H9 (cell line): ENCODE measurements at regions not wholly inside any gene's neighbourhood (a gene's known extent, or its start where the extent isn't known, plus 50 kb on each side); places are given as distances from the start of the nearest gene placed in this dataset.
"Not testable (repeated sequence)": the region's sequence is repeated elsewhere in the genome, so short reads cannot be mapped to it uniquely, and the experiment has no call there.

Experiments used
- DNase-seq: peaks from one replicate; pipeline ENCODE4 v3.0.0-alpha.2; 2017
- H2AFZ ChIP-seq: one replicate; pipeline ENCODE4 v1.6.1; 2013; ENCODE audit warnings: mild to moderate bottlenecking, low read length, control low read depth, moderate library complexity
- H2AK5ac ChIP-seq: 2 replicates; pipeline ENCODE4 v1.6.1; 2013; ENCODE audit warnings: low read length, control low read depth, mixed read lengths; ENCODE audit not compliant: insufficient read length
- H2BK120ac ChIP-seq: one replicate; pipeline ENCODE4 v1.6.1; 2013; ENCODE audit warnings: low read depth, mild to moderate bottlenecking, low read length, control low read depth, inconsistent platforms; ENCODE audit not compliant: poor library complexity, severe bottlenecking
- H2BK12ac ChIP-seq: 2 replicates; pipeline ENCODE4 v1.6.1; 2013; ENCODE audit warnings: low read length, control low read depth, mixed read lengths, low read depth; ENCODE audit not compliant: insufficient read length
- H2BK15ac ChIP-seq: 2 replicates; pipeline ENCODE4 v1.6.1; 2013; ENCODE audit warnings: low read depth, low read length, control low read depth
- H2BK20ac ChIP-seq: one replicate; pipeline ENCODE4 v1.6.1; 2013; ENCODE audit warnings: low read depth, mild to moderate bottlenecking, low read length, control low read depth, inconsistent platforms; ENCODE audit not compliant: poor library complexity, severe bottlenecking
- H2BK5ac ChIP-seq: 2 replicates; pipeline ENCODE4 v1.6.1; 2013; ENCODE audit warnings: low read length, control low read depth, mixed read lengths; ENCODE audit not compliant: insufficient read length
- H3K14ac ChIP-seq: 2 replicates; pipeline ENCODE4 v1.6.1; 2013; ENCODE audit warnings: low read length, control low read depth; ENCODE audit not compliant: insufficient read depth
- H3K18ac ChIP-seq: 2 replicates; pipeline ENCODE4 v1.6.1; 2013; ENCODE audit warnings: low read depth, mild to moderate bottlenecking, mixed read lengths, low read length, control low read depth; ENCODE audit not compliant: insufficient read length
- H3K23ac ChIP-seq: 2 replicates; pipeline ENCODE4 v1.6.1; 2013; ENCODE audit warnings: low read length, control low read depth, mixed read lengths, low read depth; ENCODE audit not compliant: insufficient read length
- H3K23me2 ChIP-seq: 2 replicates; pipeline ENCODE4 v1.6.1; 2013; ENCODE audit warnings: low read depth, mild to moderate bottlenecking, mixed read lengths, low read length, control low read depth; ENCODE audit not compliant: insufficient read length, poor library complexity, severe bottlenecking
- H3K27ac ChIP-seq: 2 replicates; pipeline ENCODE4 v1.5.1; 2013; ENCODE audit warnings: low read length, control low read depth, mixed read lengths, low read depth; ENCODE audit not compliant: insufficient read length
- H3K27me3 ChIP-seq: 2 replicates; pipeline ENCODE4 v1.6.1; 2013; ENCODE audit warnings: low read length, control low read depth, inconsistent platforms; ENCODE audit not compliant: insufficient read depth
- H3K4ac ChIP-seq: 2 replicates; pipeline ENCODE4 v1.6.1; 2013; ENCODE audit warnings: low read depth, mild to moderate bottlenecking, control low read depth, inconsistent platforms, low read length, moderate library complexity
- H3K4me1 ChIP-seq: 2 replicates; pipeline ENCODE4 v1.6.1; 2013; ENCODE audit warnings: low read length, control low read depth, inconsistent platforms; ENCODE audit not compliant: insufficient read depth
- H3K4me2 ChIP-seq: 2 replicates; pipeline ENCODE4 v1.6.1; 2013; ENCODE audit warnings: low read length, control low read depth, mixed read lengths; ENCODE audit not compliant: insufficient read length, insufficient read depth
- H3K56ac ChIP-seq: 2 replicates; pipeline ENCODE4 v1.6.1; 2013; ENCODE audit warnings: low read depth, mild to moderate bottlenecking, mixed read lengths, low read length, control low read depth; ENCODE audit not compliant: insufficient read length
- H3K79me1 ChIP-seq: 2 replicates; pipeline ENCODE4 v1.6.1; 2013; ENCODE audit warnings: low read depth, mild to moderate bottlenecking, moderate library complexity, low read length, control low read depth, inconsistent platforms; ENCODE audit not compliant: insufficient read depth, poor library complexity, severe bottlenecking
- H3K79me2 ChIP-seq: 2 replicates; pipeline ENCODE4 v1.6.1; 2013; ENCODE audit warnings: low read length, control low read depth, inconsistent platforms; ENCODE audit not compliant: insufficient read depth
- H3K9ac ChIP-seq: 2 replicates; pipeline ENCODE4 v1.6.1; 2013; ENCODE audit warnings: low read length, control low read depth, mixed read lengths; ENCODE audit not compliant: insufficient read length; ENCODE audit errors: extremely low read depth
- H3K9me3 ChIP-seq: one replicate; pipeline ENCODE4 v1.6.1; 2013; ENCODE audit warnings: low read depth, low read length, inconsistent platforms; ENCODE audit not compliant: control insufficient read depth
- H3T11ph ChIP-seq: one replicate; pipeline ENCODE4 v1.6.1; 2013; ENCODE audit warnings: mild to moderate bottlenecking, low read length, control low read depth, inconsistent platforms
- H4K20me1 ChIP-seq: one replicate; pipeline ENCODE4 v1.6.1; 2013; ENCODE audit not compliant: control insufficient read depth, insufficient read length, insufficient read depth
- H4K5ac ChIP-seq: 2 replicates; pipeline ENCODE4 v1.6.1; 2013; ENCODE audit warnings: low read depth, mild to moderate bottlenecking, mixed read lengths, low read length, control low read depth; ENCODE audit not compliant: insufficient read length
- H4K8ac ChIP-seq: replicated peaks from 2 replicates; pipeline ENCODE4 v1.6.1; 2013; ENCODE audit warnings: low read length, control low read depth, mixed read lengths, low read depth; ENCODE audit not compliant: insufficient read length
- H4K91ac ChIP-seq: 2 replicates; pipeline ENCODE4 v1.6.1; 2013; ENCODE audit warnings: low read depth, mild to moderate bottlenecking, moderate library complexity, mixed read lengths, low read length, control low read depth; ENCODE audit not compliant: insufficient read length
- H3K27ac Mint-ChIP-seq, 3 experiments: 2 replicates in 2 of 3; 3 replicates in 1 of 3; pipeline ENCODE4 v1.8.0; 2020 to 2021; ENCODE audit warnings: mixed read lengths in 3 of 3, mild to moderate bottlenecking in 1 of 3, moderate library complexity in 1 of 3
- H3K27me3 Mint-ChIP-seq: 2 replicates; pipeline ENCODE4 v1.8.0; 2021; ENCODE audit warnings: low read depth, mild to moderate bottlenecking, moderate library complexity, mixed read lengths
- H3K36me3 Mint-ChIP-seq, 3 experiments: 2 replicates in 2 of 3; 3 replicates in 1 of 3; pipeline ENCODE4 v1.8.0; 2020 to 2021; ENCODE audit warnings: low read depth in 3 of 3, mixed read lengths in 3 of 3; ENCODE audit not compliant: insufficient read depth in 1 of 3
- H3K4me1 Mint-ChIP-seq, 2 experiments: 2 replicates each; pipeline ENCODE4 v1.8.0; 2020; ENCODE audit warnings: mixed read lengths in 2 of 2
- H3K4me3 Mint-ChIP-seq, 2 experiments: 2 replicates in 1 of 2; 3 replicates in 1 of 2; pipeline ENCODE4 v1.8.0; 2020 to 2021; ENCODE audit warnings: mild to moderate bottlenecking in 2 of 2, mixed read lengths in 2 of 2, moderate library complexity in 1 of 2
- H3K9me3 Mint-ChIP-seq, 2 experiments: 2 replicates in 1 of 2; 3 replicates in 1 of 2; pipeline ENCODE4 v1.8.0; 2020; ENCODE audit warnings: mild to moderate bottlenecking in 2 of 2, mixed read lengths in 2 of 2, moderate library complexity in 1 of 2
- CTCF ChIP-seq: fragments of 200-600 bp; sonication (generic); conservative IDR thresholded peaks from 3 replicates; pipeline ENCODE4 v1.8.0; 2021; ENCODE audit warnings: antibody characterized with exemption, mild to moderate bottlenecking
- WGBS: extraction: QIAGEN DNeasy Blood & Tissue Kit; methylation state at CpG from one replicate; pipeline ENCODE4 v1.1.7; 2013; ENCODE audit warnings: missing lambda C conversion rate, low lambda C conversion rate, mixed read lengths; ENCODE audit not compliant: insufficient read length; ENCODE audit errors: extremely low coverage; 5-methylcytosine and 5-hydroxymethylcytosine counted together

- no peak overlapping the region for H3K27ac ChIP-seq
- Mint-ChIP-seq H3K9me3 (peaks cover 3 to 12% of the 10 kb centered on the region in 2 experiments; a peak in 3 of 5 replicates), H3K4me1 (no peaks in the 10 kb centered on the region), H3K27me3 (no peaks in the 10 kb centered on the region), H3K27ac (no peak overlapping the region), H3K36me3 (no peaks in the 10 kb centered on the region), H3K4me3 (no peak overlapping the region)
- H2AFZ ChIP-seq = no peak overlapping the region
- H3K27me3 ChIP-seq = no peaks in the 10 kb centered on the region
- H3K9me3 ChIP-seq = no peaks in the 10 kb centered on the region
- no peak overlapping the region for H3K4me2 ChIP-seq
- DNase-seq = no peak
- H2BK120ac ChIP-seq = no peak overlapping the region
- H2BK20ac ChIP-seq = no peak overlapping the region
- no peaks in the 10 kb centered on the region for H3K79me1 ChIP-seq
- TF ChIP-seq CTCF = no peak
- no peak overlapping the region for H4K8ac ChIP-seq
- no peak overlapping the region for H3K56ac ChIP-seq
- no peak overlapping the region for H3K4ac ChIP-seq
- H2BK15ac ChIP-seq = no peak overlapping the region
- H2BK5ac ChIP-seq = no peak overlapping the region
- no peaks in the 10 kb centered on the region for H3K79me2 ChIP-seq
- no peak overlapping the region for H4K5ac ChIP-seq
- no peak overlapping the region for H3K14ac ChIP-seq
- H3K23me2 ChIP-seq = no peaks in the 10 kb centered on the region
- no peak overlapping the region for H3K9ac ChIP-seq
- no peaks in the 10 kb centered on the region for H4K20me1 ChIP-seq
- H4K91ac ChIP-seq = no peak overlapping the region
- no peak overlapping the region for H2BK12ac ChIP-seq
- no peak overlapping the region for H2AK5ac ChIP-seq
- no peak overlapping the region for H3K18ac ChIP-seq
- no peak overlapping the region for H3T11ph ChIP-seq
- no peaks in the 10 kb centered on the region for H3K4me1 ChIP-seq
- H3K23ac ChIP-seq = no peak overlapping the region
These were observed 70.7 kb upstream of the TEX13C start for GRCh38 chrX:125248931-125249330.

GRCh38 chrX:125255759-125256158, 63.9 kb upstream of the TEX13C start:
- WGBS = no CpG with 5 or more reads among the region's 20 CpGs
- H4K5ac ChIP-seq, H2BK15ac ChIP-seq: not testable (repeated sequence)

More at GRCh38 chrX:125255759-125256158, 63.9 kb upstream of the TEX13C start:
- DNase-seq, H3K4ac ChIP-seq, H3K27me3 Mint-ChIP-seq, H2BK120ac ChIP-seq, H3K79me2 ChIP-seq, H3K14ac ChIP-seq, H3K27ac ChIP-seq, H3K27me3 ChIP-seq, H4K20me1 ChIP-seq, H3K79me1 ChIP-seq, H3K18ac ChIP-seq, H3K4me3 Mint-ChIP-seq, H3K9me3 ChIP-seq, H3K56ac ChIP-seq, H3K4me2 ChIP-seq, H3K23me2 ChIP-seq, H3K23ac ChIP-seq, H2BK12ac ChIP-seq, H3K36me3 Mint-ChIP-seq, H3K9ac ChIP-seq, H2BK20ac ChIP-seq, H4K8ac ChIP-seq, H2AFZ ChIP-seq, H2AK5ac ChIP-seq, H3K4me1 Mint-ChIP-seq, H3K4me1 ChIP-seq, H3T11ph ChIP-seq, H4K91ac ChIP-seq, H3K27ac Mint-ChIP-seq, H2BK5ac ChIP-seq: not testable (repeated sequence)
- H3K9me3 Mint-ChIP-seq = peaks cover 6 to 10% of the 10 kb centered on the region in 2 experiments; a peak in 4 of 5 replicates
